ENCODE measurements at regions not wholly inside any gene's neighbourhood (a gene's known extent, or its start where the extent isn't known, plus 50 kb on each side); places are given as distances from the start of the nearest gene placed in this dataset.

DNA sequence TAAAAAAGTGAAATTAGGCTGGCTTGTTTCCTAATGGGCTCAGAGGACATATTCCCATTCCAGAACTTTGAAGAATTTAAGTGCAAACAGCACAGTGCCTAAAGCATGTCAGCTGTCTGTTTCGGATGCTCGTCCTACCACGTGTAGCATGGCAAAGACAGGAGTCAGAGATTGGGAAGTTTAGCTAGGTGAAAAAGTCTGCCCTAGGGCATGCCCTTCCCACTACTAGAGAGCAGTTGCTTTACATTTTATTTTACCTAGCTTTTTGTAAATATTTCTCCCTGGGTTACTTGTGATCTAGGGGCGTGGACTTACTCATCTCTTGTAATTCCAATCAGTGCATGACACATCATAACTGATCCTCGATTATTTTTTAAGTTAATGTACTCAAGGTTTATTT lies 111.1 kb downstream of the LMO4 start:
- no peak for DNase-seq

DNA sequence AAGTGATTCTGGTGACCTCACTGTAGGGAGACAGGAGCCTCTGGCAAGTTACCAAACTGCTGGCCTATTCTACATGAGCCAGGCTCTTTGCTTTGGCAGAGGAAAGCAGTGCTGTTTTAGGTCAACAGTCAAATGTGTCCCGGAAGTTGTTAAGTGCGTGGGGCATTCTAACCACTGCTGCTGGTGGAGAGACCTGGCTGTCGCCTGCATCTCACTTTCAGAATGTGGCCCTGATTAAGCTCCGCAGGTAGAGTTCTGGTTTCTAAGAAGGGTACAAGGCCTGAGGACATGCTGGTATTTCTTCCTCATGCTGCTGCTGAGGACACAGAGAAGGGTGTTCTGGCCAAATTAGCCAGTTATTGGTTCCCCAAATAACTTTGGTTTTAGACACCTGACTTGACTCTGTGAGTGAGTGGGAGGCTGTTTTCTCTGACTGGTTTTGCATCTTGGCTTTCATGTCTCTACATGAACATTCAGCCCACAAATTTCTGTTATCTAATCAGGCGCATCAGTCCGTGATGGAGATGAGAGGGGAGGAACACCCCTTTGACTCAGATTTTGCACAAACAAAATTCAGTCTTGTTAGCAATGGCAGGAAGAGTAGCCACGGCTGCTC lies 120.8 kb downstream of the LMO4 start:
- peak in 1 of 2 donors; percentile 7 for DNase-seq

DNA sequence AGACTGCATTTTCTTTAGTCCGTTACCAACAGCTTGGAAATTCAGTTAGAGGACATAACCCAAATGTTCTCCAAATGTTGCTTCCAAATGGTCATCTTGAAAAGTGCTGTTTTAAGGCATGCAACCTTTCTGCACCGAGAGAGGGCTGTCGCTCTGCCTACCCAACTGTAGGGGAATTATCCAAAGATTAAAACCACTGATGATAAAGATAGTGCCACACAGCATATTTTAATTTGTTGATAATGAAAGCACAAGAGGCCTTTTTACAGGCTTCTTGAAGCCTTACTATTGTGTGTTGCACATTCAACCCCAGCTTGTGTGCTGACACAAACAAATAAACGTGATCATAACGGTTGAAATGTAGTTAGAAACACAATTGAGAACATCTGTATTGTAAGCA lies 121.5 kb downstream of the LMO4 start:
- no peak for DNase-seq

DNA sequence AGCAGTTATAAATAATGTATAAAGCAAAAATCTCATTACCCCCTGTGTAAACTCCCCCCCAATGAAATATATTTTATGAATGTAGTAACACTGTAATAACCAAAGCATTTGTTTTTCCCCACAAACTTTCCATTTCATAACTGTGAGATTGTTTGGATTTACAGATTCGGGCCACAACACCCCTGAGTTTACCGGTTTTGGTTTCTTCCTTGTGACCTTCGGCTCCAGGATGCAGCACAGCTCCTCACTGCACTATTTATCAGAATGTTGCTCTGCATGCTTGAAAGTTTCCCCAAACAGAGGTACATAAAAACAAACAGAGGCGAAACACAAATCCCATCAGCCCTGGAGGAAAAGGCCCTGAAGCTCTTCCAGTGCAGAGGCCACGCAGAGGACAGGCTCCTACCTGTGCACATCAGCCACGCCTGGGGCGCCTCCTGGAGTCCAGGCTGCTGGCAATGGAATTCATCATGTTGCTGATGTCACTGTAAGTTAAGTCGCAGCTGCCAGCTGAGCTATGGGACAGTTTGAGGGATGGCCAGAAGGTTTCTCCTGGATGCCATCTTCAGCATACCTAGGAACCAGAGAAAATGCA lies 122.0 kb downstream of the LMO4 start:
- DNase-seq, result peak; percentile 9 to 24

DNA sequence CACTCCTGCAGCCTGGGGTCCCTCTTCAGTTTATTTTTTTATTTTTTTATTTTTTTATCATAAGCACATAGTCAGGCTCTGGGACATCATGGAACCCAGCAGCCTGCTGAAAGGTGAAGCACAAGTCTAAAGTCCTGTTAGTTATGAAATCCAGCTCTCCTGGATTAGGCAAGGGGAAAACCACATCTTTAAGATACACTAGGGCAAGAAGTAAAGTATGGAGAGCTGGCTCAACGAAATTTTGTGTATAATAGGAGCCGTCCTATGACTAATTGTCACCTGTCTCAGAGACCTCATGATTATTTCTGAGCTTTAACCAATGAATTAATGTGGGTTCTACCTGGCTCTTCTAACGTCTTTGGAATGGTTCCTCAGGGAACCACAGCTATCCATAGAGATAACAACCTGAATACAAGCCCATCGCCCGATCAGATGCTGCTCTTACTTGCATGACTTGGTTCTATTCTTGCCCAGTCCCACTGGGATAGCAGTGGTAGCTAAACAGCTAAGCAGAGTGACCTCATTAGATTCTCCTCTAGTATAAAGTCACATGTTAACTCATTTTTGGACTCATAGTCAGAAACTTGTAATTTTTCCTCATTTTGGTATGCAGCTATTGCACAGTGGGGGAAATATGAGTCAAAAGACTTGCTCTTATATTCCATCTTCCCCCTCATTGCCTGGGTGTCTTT lies 122.7 kb downstream of the LMO4 start:
- DNase-seq, result no peak

DNA sequence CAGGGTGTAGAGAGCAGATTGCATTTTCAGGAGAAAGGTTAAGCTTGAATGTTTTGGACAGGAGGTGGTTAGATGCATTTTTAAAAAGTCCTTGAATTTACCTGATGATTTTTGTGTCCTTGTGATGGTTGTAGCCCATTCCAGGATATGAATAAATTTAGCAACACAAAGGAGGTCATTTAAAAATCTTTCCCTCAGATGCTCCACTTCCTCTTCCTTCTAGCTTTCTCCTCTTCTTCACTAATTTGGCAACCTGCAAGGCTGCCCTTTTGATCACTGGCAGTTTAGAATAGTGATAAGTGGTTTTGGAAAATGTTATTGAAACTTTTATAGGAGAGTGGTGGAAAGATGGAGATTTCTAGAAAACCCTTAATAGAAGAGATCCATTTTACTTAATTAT lies 124.0 kb downstream of the LMO4 start:
- no peak for DNase-seq

DNA sequence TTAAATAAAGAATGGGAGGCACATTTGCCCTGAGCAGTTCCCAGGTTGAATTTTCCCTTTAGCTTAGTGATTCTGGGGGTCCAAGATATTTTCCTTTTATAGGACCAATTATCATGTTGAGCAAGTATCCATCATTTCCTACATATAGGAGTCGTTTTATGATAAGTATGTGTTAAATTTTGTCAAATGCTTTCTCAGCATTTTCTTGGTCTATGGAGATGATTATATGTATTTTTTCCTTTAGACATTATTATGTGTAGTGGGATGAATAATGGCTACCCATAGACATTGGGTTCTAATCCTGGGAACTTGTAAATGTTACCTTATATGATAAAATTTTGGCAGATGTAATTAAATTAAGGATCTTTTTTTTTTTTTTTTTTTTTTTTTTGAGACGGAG lies 128.7 kb downstream of the LMO4 start:
- DNase-seq, result no peak

DNA sequence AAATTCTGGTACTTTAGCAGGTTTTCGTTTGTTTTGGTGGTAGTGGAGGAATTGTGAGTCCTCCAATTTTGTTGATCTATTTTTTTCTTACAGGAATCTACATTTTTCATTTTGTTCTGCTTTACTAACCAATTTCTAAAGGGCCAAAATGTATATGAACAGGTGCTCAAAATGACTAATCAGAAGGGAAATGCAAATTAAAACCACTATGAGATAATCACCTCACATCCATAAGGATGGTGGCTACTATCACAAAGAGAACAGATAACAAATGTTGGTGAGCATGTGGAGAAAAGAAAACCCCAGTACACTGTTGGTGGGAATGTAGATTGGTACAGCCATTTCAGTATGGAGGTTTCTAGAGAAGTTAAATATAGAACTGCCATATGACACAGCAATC lies 134.2 kb downstream of the LMO4 start:
- DNase-seq, result no peak

DNA sequence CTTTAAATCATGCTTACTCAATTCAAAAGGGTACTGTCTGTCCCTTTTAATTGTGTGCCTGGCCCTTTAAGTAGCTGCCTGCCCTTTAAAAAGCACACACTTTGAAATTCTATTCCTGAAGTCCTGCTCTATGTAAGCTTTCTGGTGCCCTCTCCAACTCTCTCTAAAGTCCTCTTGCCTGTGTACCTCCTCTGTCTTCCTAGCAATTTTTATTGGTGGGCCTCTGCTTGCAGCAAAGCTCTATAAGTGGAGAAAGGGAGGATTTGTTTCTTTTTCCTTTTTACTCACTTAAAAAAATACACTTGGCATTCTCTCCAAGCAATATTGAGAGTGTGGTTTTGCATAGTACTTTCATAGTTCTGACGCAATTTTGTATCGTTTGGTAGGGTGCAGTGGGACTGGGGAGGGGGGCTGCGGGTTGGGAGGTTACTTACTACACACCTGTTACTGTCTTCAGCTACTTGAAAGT lies 135.4 kb downstream of the LMO4 start:
- no peak for DNase-seq

DNA sequence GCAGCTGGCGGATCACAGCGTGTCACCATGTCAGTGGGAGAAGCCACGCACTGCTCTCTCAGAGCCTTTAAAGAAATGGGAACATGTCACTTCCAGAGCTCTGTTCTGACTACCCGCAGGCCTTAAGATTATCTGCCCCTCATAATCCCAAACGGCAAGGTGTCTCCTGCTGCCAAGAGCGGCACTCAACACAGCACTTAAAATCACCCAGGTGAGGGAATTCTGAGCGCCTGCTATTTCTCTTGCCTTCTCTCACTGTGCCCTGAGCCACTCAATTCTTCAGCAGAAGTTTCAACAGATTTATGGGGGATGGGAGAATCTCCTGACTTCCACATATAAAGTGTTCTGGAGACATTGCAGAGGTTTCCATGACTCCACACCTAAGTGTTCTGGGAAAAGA lies 137.9 kb downstream of the LMO4 start:
- no peak for DNase-seq

DNA sequence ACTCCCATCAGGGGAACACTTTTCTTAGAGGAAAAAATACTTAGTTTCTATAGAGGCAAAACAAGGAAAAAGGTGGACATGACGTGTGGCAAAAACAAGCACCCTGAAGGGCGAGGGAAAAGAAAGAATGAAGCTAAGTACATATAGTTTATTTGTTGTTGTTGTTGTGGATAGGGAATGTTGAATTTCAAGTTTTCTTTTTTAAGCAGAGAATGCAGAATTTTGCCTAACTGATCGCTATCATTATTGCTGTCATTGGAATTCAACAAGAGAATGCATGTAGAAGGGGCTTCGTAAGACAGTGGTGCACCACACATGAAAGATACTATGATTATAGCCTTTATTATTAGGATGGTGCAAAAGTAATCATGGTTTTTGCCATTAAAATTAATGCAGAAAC lies 144.0 kb downstream of the LMO4 start:
- DNase-seq, result no peak

DNA sequence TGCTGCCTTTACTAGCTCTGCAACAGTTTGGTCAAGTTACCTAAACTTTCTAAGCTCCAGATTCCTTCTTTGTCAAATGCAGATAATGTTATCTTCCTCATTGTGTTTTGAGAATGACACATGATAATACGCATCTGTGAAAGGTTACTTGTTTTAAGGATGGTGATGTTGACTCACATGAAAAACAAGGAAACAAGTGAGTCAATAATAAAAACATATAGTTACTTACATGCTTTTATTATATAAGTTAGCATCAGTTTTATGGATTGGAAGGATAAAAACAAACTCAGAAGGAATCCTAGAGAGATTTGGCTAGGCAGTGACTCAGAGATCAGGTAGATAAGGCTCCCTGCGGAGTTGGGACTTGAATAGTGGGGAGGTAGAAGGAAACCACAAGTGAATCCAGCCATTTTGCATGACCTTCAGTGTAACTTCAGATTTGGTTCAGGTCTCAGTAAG lies 144.6 kb downstream of the LMO4 start:
- DNase-seq, result no peak

DNA sequence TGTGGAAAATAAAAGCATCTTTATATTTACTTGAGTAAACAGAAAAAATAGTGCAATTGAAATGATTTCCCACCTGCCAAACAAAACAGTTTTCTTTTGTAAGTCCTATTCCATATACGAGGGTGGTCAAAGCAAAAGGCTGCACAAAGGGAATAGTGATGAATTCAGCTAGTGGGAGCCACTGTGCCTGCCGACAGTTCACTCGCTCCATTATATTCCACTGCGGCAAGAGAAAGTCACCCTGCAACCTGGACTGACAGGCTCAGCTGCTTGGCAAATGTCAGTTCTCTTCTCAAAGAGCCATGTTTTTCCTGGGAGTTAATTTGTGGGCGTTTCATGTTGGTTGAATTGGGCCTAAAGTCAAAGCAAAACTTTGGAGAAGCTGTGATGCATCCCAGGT lies 145.4 kb downstream of the LMO4 start:
- DNase-seq, result no peak

DNA sequence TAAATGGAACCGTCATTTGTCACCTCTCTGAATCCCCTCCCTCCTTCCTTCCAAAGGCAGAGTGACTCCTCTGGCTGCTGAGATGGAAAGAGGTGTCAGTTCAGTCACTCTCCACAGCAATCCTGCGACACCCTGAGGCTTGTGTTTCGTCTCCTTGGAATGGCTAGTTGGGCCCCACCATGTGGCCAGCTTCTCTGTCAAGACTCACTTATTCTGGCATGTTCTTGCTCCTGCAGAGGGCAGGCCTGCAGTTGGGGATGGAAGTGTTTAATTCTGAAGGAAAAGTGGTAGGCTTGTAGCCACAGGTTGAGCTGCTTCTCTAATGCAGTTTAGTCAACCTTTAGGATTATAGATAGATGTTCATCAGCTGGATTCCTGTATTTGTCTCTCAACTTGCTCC lies 149.6 kb downstream of the LMO4 start:
- no peak for DNase-seq

DNA sequence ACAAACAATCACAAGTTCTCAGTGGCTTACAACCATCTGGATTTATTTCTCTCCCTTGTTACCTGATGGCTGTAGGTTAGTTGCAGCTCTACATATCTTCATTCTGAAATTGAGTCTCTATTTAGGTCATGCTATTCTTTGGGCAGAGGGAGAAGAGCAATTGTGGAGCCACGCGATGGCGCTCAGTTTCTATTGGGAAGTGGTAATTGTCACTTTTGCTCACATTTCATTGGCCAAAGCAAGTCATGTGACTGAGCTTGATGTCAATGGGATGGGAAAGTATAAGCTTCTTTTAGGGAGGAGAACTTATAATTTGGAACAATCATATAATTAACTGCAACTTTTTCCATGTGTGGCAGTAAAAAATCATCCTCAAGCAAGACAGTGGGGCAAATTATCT lies 166.5 kb downstream of the LMO4 start:
- DNase-seq, result no peak

DNA sequence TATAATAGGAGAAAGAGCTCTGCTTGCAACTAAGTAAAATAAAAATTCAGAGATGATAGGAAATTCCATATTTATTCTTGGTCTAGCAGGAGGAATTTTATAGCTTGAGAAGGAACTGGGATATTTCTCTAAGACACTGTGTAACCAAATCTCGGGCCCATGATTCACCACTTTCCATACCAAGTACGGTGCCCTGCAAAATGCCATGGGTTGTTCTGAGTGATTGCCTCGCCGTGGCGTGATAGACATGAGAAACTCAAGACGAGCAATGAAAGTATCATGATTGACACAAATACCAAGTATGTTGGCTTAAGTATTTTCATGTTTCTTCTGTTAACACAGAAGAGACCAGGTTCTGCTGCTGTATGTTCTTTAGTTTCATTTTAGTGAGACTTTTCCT lies 167.2 kb downstream of the LMO4 start:
- no peak for DNase-seq

DNA sequence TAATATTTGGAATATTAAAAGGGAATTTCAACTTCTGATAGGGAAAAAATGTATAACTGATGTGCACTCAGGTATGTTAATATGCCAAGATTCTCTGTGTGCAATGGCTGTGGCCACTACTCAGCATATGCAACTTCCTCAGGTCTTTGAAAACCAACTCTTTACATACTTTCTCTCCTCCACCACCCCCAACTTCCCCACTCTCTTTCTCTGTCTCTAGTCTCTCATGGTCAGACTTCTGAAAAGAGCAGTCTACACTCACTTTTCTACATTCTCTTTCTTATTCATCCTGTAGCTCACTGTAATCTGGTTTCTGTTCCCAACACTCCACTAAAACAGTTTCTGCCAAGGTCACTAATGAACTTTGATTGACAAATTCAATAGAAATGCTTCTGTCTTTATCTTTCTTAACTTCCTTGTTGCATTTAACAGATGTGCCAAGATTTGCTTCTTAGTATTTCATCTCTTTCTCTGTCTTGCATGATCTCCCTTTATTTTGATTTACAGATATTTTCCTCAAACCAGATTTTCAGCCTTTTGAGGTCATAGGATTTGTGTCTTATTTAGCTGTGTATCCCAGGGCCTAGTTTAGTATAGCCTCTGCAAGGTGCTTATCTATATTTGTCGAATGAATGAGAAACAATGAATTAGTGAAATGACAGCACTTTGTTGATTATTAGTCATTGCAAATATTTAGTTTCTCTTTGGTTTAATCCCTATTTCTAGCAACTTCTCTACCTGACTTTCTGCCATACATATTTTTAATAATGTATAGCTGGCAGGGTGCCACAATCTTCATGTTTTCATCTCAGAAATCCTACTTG lies 168.9 kb downstream of the LMO4 start:
- no peak for DNase-seq

DNA sequence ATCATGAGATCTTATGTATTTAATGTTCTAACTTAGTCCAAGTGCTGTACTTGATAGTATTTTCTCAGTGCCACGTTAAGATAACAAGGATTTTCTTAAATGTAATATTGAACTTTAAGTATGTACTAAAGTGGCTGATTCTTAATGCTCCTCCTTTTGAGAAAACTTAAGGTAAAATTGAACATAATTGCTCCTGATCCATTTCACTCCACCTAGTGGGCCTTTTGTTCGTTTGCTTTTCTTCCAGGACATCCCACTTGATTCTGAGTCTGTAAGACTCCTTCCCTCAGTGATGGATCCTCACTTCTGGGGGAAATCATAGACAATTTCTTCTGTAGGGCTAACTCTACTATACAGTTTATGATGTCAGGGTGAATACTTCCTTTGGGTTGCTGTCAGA lies 173.1 kb downstream of the LMO4 start:
- no peak for DNase-seq

DNA sequence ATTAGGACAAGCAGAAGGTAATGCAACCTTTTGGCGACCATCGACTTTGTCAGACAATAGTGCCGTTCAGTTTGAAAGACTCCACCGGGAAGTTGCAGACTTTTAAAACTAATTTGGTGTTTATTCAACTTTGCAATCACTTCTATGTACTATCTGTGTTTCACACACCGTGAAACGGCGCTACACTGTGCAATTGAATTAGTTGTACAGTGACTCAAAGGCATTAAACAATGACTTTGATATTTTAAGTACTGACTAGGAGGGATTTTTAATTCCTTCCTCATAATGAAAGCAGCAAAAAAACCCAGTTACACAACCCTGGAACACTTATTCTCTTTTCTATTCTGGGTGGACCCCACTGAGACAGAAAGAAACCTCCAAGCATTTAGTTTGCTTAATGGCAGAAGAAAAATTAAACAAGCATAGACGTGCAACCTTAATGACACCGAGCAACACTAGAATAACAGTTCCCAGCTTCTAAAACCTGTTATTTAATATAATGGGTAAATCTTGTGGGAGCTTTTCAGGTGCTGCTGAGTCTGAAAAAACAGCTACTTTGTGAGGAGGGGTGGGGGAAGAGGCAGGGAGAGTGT lies 176.8 kb downstream of the LMO4 start:
- no peak for DNase-seq

DNA sequence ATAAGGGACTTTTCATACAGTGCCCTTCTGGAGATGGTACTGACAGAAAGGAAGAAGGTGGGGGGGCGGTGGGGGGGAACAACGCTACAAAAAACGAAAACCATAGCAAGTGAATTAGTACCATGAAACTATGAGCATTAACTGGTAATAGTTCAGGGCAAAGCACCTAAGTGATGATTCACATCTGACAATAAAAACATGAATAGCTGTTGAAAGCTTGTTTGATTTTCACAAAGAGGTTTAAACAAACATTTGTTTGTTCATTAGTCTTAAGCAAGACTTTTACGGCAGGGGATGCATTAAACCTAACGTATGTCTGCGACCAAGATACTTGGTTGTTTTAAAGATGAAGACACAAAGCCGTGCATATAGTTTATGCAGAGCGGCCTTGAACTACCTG lies 177.5 kb downstream of the LMO4 start:
- no peak for DNase-seq

DNA sequence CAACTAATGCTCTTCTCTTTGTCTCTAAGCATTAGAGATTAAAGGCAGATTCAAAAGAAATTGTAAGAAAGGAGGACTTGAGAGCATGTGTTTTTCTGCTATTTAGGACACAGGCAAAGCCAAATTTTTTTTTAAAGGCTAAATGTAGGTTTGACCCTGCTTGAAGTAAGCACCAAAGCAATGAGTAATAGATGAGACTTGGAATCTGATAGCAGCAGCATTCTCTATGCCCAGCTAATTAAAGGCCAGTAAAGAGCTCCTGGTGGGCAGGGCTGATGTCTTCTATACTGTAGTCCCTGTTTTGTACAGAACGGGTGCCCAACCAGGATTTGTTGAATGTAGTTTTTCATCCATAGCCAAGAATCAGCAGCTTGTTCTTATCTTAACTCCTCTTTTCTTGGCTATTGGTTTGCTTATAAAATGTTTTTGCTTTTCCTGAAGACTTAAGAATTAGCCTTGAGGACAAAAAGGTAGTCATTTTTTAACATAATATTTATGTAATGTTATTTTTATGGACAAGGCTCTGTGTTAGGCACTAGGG lies 179.6 kb downstream of the LMO4 start:
- no peak for DNase-seq

DNA sequence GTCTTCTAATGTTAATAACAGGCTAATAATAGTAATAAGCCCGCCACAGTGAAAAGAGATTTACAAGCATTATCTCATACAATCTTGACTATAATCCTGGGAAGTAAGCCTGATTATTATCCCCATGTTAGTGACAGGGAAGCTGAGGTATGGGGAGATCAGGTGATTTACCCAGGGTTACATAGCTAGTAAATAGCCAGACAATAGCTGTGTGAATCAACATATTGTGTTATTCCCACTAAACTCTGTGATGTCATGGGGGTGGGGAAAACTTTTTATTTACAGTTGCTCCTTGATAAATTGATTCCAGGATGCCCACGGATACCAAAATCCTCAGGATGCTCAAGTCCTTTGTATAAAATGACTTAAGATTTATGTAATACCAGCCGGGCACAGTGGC lies 181.9 kb downstream of the LMO4 start:
- no peak for DNase-seq

DNA sequence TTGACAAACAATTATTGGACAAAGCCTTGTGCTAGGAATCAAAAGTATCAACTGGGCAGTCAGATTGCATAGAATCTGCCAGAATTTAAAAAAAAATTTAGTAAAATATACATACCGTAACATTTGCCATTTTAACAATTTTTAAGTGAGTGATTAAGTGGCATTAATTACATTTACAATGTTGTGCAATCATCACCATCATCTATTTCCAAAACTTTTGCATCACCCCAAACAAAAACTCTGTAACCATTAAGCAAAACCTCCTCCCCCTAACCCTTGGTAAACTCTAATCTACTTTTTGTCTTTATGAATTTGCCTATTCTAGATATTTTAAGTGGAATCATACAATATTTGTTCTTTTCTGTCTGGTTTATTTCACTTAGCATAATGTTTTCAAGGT lies 182.8 kb downstream of the LMO4 start:
- DNase-seq, result no peak

All from activated CD4-positive, alpha-beta T cell treated with anti-CD3 and anti-CD28 coated beads for 4 hours (primary cell).